ENCODE measurements at regions not wholly inside any gene's neighbourhood (a gene's known extent, or its start where the extent isn't known, plus 50 kb on each side); places are given as distances from the start of the nearest gene placed in this dataset.
"Not testable (repeated sequence)": the region's sequence is repeated elsewhere in the genome, so short reads cannot be mapped to it uniquely, and the experiment has no call there.

- DNase-seq, result no peak
Measured at GRCh38 chr1:242610209-242610608, 85.7 kb upstream of the PLD5 start.

GRCh38 chr1:242605521-242605920 lies 81.0 kb upstream of the PLD5 start:
- no peak for DNase-seq

- DNase-seq, result no peak
Measured at GRCh38 chr1:242602001-242602400, 77.5 kb upstream of the PLD5 start.

- DNase-seq, result not testable (repeated sequence)
Measured at GRCh38 chr1:242593756-242594155, 69.3 kb upstream of the PLD5 start.

- DNase-seq, result no peak
Measured at GRCh38 chr1:242586360-242586680, 61.8 kb upstream of the PLD5 start.

GRCh38 chr1:242585616-242586359 lies 61.3 kb upstream of the PLD5 start:
- no peak for DNase-seq

- no peak for DNase-seq
Measured at GRCh38 chr1:242582669-242583068, 58.2 kb upstream of the PLD5 start.

- DNase-seq, result no peak
Measured at GRCh38 chr1:242579528-242580235, 55.2 kb upstream of the PLD5 start.
